Stimulated activated CD4-positive, alpha-beta T cell treated with anti-CD3 and anti-CD28 coated beads, TNF-alpha, amount 100 ng/mL, for 4 hours (primary cell): ENCODE measurements at regions not wholly inside any gene's neighbourhood (a gene's known extent, or its start where the extent isn't known, plus 50 kb on each side); places are given as distances from the start of the nearest gene placed in this dataset.
"Not testable (repeated sequence)": the region's sequence is repeated elsewhere in the genome, so short reads cannot be mapped to it uniquely, and the experiment has no call there.

Experiments used
- DNase-seq, 3 experiments: peaks; one replicate each; pipeline ENCODE4 v3.0.0-alpha.2; 2020; ENCODE audit warnings: low read depth in 3 of 3

DNA sequence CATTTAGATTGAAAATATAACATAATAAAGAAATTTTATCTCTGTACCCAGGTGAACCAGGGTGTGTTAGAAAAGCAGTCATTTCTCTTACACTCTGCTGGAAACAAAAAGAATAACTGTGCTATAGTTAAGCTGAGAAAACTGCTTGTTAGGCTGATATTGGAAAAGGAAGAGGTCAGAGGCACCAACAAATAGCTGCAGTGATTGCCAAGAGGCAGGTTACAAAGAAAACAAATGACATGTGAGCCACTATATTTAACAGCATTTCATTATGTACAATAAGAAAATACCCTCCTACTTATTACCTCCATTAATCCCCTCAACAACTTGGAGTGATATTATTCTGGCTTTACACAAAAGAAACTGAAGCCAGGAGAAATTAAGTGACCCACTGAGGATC, 607.9 kb upstream of the TLE4 start:
- no peak for DNase-seq

GRCh38 chr9:78967596-78968217, 604.1 kb upstream of the TLE4 start:
- DNase-seq = no peak

GRCh38 chr9:78970375-78970774, 601.4 kb upstream of the TLE4 start:
- DNase-seq = no peak

DNA sequence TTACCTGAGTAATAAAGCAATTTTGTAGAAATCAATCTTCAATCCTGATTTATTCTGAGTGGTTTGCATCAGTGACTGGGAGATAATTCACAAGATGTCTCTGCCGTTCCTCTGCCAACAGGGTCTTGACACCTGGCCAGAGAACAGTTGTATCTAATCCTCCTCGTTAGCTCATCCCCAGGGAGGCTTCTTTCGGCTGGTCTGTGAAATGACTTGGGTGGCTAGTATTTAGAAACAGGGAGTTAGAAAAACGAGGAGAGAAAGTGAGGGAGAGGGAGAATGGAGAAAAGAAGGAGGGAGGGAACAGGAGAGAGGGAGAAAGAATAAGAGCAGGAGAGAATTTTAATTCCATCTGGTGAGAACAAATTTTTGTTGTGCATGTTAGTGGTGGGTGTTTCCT, 600.2 kb upstream of the TLE4 start:
- no peak for DNase-seq

- no peak for DNase-seq
Observed at GRCh38 chr9:78972303-78972999, 599.3 kb upstream of the TLE4 start.

DNA sequence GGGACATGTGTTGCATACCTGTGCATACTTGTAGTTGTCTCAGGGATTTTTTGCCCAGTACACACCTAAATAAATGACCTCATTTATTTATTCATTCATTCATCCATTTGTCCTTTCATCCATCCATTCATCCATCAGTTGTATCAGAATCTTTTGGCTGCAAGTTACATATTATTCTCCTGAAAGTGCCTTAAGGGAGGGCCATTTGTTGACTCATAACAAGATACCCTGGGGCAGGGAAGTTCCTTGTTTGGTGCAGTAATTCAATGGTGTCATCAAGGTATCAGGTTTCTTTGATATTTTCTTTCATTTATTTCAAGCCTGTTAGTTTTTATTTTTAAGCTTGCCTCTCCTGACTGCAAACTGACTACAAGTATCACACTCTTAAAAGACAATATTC, 597.9 kb upstream of the TLE4 start:
- DNase-seq = no peak

- DNase-seq = no peak
Observed at GRCh38 chr9:78982849-78983248, 588.9 kb upstream of the TLE4 start.

DNA sequence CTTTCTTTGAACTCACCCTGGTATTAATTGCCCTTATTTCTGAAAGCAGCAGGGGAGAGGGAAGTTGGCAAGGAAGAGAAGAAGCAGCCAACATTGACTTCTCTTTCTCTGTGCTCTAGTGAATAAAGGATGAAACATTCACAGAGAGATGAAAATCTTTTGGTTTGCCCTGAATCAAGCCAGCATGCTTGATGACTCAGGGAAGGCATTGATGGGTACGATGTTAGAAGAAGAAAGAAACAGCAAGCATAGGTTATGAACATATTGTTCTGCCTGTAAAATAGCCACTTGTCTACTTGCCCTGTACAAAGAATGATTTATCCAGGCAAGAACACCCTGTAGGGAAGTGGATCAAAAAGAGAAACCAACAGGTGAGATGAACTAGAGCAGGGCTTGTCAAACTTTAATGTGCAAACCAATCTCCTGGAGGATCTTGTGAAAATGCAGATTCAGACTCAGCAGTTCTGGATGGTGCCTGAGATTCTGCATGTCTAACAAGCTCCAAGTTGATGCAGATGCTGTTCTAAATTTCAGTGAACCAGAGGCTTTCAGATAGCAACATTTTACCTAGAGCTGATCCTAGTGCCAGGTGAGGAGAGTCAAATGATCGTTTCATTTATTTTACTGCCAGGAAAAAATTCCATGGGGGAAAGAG, 586.6 kb upstream of the TLE4 start:
- DNase-seq = no peak

DNA sequence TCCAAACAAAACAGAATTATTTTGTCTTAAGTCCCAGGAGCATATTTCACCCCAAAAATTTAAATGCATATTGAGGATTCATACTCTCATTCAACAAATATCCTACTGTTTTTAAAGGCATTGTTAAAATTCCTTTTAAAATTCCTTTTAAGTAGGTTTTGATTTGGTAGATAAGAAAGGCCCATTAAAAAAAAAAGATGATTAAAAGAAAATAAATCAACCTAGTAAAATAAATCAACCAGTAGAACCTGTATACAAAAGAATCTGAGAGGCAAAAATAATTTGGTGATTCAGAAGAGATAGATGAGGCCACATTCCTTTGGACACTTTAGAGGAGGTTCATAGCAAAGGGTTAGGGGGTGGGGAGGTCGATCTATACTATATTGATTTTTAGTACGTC, 585.3 kb upstream of the TLE4 start:
- DNase-seq = no peak

- DNase-seq = no peak
Observed at GRCh38 chr9:78989031-78989658, 582.6 kb upstream of the TLE4 start.

- no peak for DNase-seq
Observed at GRCh38 chr9:78994471-78994870, 577.3 kb upstream of the TLE4 start.

- not testable (repeated sequence) for DNase-seq
Observed at GRCh38 chr9:78994974-78995373, 576.8 kb upstream of the TLE4 start.

- DNase-seq = no peak
Observed at GRCh38 chr9:78997296-78997695, 574.5 kb upstream of the TLE4 start.

DNA sequence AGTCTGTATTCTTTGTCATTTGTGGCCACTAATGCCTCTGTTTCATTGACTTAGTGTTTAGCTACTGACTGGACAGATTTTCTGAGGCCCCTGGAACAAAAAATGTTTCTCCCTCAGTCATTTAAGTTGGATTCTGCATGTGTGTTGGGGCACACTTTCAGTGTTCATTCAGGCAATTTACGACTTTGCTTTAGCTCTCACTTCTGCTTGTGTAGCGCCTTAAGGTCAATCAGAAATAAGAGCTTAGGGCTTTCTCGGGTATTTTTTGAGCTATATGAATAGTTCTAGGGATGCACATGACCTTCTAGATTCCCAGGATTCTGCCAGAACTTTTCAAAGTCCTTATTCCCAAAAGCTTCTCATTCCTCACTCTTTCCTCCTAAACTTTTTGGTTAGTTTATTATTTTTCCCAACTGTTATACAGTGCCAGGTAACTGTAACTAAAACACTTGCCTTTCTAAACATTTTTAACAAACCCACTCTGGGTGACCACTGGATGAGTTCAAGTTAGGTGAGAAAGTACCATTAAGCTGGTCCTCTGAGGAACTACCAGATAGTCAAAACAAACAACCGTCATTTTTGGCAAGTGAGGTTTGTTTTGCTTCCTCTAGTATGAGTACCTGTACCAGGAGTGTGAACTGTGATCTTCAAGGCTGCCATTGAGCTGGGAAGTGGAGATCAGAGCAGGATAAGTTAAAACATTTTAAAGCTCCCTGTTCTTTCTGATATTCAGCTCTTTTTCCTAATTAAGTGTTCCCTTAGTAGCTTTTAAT, 571.3 kb upstream of the TLE4 start:
- DNase-seq = no peak

GRCh38 chr9:79001012-79001411, 570.8 kb upstream of the TLE4 start:
- no peak for DNase-seq

GRCh38 chr9:79003514-79003913, 568.3 kb upstream of the TLE4 start:
- no peak for DNase-seq

GRCh38 chr9:79004032-79004431, 567.7 kb upstream of the TLE4 start:
- no peak for DNase-seq

DNA sequence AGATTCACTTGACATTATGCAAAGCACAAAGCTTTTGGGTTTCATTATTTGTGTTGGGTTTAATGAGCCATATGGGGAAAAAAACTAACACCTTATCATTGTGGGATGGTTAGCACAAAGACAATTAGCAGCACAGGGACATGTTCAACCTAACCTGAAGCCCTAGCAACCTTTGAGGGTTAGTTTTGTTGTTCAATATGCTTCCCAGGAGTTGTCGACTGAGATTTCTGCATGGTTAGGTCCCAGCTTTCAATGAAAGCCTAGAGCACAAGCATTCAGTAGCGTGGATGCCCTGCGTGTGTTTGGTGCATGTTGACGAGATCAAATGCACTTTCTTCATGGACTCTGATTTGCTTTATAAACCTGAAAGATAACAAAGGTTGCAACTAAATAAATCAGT, 565.2 kb upstream of the TLE4 start:
- DNase-seq = no peak

DNA sequence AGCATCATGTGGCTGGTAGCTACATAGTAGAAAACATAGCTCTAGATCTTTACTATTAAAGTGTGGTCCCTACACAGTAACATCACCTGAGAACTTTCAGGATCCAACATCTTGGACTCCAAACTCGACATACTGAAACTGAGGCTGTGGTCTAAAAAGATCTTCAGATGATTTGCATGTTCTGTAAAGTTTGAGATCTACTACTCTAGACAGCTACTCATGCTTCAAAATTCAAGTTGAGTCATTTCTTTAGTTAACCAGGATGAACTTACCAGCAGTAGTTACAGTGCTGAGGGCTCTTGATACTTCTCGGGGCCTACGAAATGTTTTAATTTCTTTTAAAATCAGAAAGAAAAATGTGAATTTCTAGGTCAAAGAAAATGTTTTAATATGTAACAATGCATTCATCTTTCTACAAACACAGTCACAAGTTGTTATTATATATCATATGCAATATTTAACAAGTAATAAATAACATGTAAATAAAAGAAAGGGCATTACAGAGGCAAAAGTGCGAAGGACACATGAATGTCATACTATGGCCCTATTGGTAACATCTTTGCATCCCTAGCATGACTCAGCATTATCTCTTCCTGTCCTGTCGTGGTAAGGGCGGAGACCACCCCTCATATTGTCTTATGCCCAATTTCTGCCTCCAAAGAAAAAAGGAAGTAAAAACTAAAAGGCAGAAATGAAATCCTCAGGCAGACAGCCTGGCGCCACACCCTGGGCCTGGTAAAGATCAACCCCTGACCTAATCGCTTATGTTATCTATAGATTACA, 563.9 kb upstream of the TLE4 start:
- no peak for DNase-seq

- no peak for DNase-seq
Observed at GRCh38 chr9:79008916-79009315, 562.8 kb upstream of the TLE4 start.

GRCh38 chr9:79011461-79011860, 560.3 kb upstream of the TLE4 start:
- DNase-seq = no peak
